NCI-H510A treated with DMSO at 0.1 percent for 48 hours (cell line): ENCODE measurements at regions not wholly inside any gene's neighbourhood (a gene's known extent, or its start where the extent isn't known, plus 50 kb on each side); places are given as distances from the start of the nearest gene placed in this dataset.

Experiments
- DNase-seq: peaks from one replicate; lab custom pipeline; 2025; lab: John Stamatoyannopoulos, UW

- DNase-seq = no peak
Measured at GRCh38 chr2:88832992-88833389, 141.5 kb downstream of the RPIA start.

GRCh38 chr2:88834376-88834775 lies 142.9 kb downstream of the RPIA start:
- no peak for DNase-seq

- DNase-seq = no peak
Measured at GRCh38 chr2:88834866-88835265, 143.4 kb downstream of the RPIA start.

GRCh38 chr2:88835726-88836125 lies 144.3 kb downstream of the RPIA start:
- DNase-seq = no peak

GRCh38 chr2:88836351-88836750 lies 144.9 kb downstream of the RPIA start:
- no peak for DNase-seq

- DNase-seq = no peak
Measured at GRCh38 chr2:88837511-88838160, 146.2 kb downstream of the RPIA start.

GRCh38 chr2:88838165-88838635 lies 146.7 kb downstream of the RPIA start:
- no peak for DNase-seq

- no peak for DNase-seq
Measured at GRCh38 chr2:88841224-88841929, 149.9 kb downstream of the RPIA start.

GRCh38 chr2:88842656-88843460 lies 151.4 kb downstream of the RPIA start:
- DNase-seq = no peak

GRCh38 chr2:88843651-88844050 lies 152.2 kb downstream of the RPIA start:
- no peak for DNase-seq

- no peak for DNase-seq
Measured at GRCh38 chr2:88844960-88845359, 153.5 kb downstream of the RPIA start.

- no peak for DNase-seq
Measured at GRCh38 chr2:88845772-88846661, 154.5 kb downstream of the RPIA start.

- no peak for DNase-seq
Measured at GRCh38 chr2:88852753-88853402, 161.4 kb downstream of the RPIA start.

GRCh38 chr2:88853403-88853790 lies 161.9 kb downstream of the RPIA start:
- no peak for DNase-seq

GRCh38 chr2:88854528-88854927 lies 163.1 kb downstream of the RPIA start:
- DNase-seq = no peak

- no peak for DNase-seq
Measured at GRCh38 chr2:88855620-88856408, 164.3 kb downstream of the RPIA start.

- no peak for DNase-seq
Measured at GRCh38 chr2:88856409-88857135, 165.1 kb downstream of the RPIA start.

- no peak for DNase-seq
Measured at GRCh38 chr2:88857274-88857741, 165.8 kb downstream of the RPIA start.

GRCh38 chr2:88857951-88858411 lies 166.5 kb downstream of the RPIA start:
- DNase-seq = no peak

- no peak for DNase-seq
Measured at GRCh38 chr2:88859461-88859860, 168.0 kb downstream of the RPIA start.
